Effector CD8-positive, alpha-beta T cell (primary cell): ENCODE measurements at regions not wholly inside any gene's neighbourhood (a gene's known extent, or its start where the extent isn't known, plus 50 kb on each side); places are given as distances from the start of the nearest gene placed in this dataset.
"Not testable (repeated sequence)": the region's sequence is repeated elsewhere in the genome, so short reads cannot be mapped to it uniquely, and the experiment has no call there.

Source experiments
- DNase-seq: peaks from one replicate; lab custom pipeline; 2025; lab: John Stamatoyannopoulos, UW

DNA sequence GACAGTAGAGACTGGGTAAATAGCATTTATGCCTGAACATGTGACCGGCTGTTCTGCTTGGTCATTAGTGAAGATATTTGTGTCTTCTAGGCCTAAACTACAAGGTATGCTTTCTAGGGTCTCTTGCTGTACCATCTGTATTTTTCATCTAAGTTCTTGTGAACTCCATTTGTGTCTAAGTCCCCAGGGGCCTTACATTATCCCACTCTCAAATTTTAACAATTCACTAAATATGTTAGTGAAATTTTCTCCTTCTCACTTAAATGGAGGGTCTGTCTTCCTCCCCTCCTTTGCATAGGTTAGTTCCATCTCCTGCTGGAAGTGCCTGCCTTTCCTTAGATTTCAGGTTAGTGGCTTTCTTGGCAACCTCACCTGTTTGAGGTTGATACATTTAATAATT is 382.6 kb downstream of the RAD51AP2 start:
- DNase-seq, result no peak

DNA sequence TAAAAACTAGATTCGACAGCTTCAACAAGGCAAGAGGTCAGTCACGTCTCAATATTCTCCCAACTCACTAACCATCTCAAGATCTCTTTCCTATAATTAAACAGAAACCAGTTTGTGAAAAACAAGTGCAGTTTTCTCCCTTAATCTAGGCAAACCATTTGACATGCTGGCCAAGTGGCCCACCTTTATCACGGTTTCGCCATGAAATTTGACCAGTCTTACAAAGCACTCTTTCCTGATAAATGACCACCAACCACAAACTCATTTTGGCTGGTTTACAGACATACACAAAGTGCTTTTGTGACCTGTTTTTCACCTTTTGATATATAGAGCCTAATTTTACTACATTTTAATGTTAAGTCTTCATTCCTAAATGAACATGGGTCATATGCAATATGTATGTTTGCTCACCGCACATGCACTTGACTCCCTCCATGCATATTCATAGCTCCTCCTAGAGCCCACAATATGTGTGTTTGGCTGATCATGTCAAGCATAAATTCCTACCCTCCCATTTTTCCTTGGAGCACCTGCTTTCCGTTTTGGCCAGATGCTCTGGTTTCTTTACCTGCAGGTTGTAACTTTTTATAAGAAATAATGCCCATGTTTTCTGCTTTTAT is 385.1 kb downstream of the RAD51AP2 start:
- DNase-seq, result no peak

DNA sequence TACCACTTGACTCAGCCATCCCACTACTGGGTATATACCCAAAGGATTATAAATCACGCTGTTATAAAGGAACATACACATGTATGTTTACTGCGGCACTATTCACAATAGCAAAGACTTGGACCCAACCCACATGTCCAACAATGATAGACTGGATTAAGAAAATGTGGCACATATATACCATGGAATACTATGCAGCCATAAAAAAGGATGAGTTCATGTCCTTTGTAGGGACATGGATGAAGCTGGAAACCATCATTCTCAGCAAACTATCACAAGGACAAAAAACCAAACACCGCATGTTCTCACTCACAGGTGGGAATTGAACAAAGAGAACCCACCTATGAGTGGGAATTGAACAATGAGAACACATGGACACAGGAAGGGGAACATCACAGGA is 387.6 kb downstream of the RAD51AP2 start:
- not testable (repeated sequence) for DNase-seq

DNA sequence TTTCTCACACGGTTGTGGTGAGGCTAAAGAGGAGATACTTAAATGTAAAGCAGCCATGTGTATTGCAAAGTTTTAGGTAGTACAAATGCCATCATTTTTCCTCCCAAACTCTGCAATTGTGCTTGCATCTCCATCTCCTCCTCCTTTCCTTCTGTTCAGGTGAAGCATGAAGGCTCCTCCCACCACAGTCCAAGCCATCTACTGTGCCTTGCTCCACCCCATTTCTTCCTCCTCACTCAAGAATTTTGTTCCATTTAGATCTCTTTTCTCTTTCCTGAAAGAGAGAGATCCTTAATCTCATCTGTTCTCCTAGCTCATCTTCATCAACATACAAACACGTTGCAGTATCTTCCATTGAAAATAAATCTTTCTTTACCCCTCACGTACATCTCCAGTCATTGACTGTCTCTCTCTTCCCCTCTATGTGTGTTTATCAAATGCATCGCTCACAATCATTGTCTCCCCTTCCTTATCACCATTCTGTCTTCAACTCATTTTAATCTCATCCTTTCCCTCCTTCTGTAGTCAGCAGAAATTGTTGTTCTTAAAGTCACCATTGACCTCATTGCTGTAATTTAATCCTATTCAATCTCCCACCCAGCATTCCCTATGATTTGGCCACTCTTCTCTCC is 392.1 kb downstream of the RAD51AP2 start:
- DNase-seq, result no peak

DNA sequence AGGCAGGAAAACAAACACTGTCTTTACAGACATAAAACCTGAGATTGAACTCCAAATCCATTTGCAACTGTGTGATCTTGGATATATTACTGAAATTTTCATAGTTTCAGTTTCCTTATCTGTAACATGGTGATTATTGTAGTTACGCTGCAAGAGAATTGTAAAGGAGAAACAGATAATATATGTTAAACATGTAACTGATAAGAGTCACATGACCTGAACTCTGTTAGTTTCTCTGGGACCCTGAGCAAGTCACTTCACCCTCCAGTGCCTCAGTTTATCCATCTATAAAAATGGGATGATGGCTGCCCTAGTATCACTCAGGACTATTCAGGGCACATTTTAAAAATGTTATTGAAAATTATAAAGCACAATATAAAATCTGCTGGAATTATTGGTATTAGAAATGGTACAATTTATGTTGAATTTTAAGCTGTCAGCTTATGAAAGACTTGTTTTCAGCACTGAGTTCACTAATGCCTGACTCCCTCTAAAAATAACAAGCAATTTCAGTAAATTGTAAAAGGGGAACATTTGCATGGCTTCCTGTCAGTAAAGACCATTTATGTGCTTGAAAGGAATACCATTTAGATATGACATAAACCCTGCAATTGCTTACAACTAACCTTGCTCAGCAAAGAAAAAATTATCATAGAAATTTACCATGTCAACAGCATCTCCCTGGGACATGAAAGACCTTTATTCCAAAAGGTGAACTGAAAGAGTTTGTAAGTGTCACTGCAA is 393.5 kb downstream of the RAD51AP2 start:
- DNase-seq, result no peak

DNA sequence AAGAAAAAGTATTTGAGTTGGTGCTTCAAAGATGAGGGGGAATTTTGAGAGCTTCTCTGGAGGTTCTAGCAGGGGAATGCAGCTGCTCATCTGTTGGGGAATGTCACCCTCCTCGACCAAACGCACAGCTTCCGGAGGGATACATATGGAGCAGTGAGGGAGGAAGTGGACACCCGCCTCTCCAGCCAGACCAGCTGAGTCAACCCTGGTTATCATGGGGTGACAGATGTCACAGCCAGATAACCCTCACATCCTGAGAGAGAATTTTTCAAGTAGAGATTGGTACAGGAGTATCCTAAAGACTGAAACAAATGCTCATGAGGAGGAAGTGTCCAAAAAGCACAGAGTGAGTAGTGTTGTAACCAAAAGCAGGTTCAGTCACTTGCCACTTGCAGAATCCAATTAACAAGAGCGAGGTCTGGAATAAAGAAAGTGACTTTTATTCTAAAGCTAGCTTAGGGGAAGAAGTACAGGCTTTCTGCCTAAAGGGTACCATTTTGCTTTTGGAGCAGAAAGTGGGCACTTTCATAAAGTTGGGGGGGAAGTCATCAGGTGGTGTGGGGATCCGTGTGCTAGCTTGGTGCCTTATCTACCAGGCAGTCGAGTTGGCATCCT is 395.2 kb downstream of the RAD51AP2 start:
- no peak for DNase-seq

DNA sequence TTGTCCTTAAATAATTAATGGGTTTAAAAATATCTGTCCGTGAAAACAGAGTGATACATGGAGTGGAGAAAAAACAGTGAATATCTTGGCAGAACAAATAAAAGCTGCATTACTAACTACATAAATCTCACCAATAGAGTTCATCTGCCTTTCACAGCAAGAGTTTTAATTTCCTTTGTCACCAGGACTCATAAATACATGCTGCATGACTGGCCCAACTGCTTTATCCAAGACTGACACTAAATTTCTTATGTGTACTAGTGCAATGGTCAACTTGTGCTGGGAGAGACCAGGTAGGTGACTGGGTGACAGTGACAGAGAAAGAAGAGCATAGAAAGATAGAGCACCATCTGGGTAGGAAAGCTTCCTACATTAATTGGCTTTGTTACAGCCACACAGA is 402.8 kb downstream of the RAD51AP2 start:
- DNase-seq, result no peak

DNA sequence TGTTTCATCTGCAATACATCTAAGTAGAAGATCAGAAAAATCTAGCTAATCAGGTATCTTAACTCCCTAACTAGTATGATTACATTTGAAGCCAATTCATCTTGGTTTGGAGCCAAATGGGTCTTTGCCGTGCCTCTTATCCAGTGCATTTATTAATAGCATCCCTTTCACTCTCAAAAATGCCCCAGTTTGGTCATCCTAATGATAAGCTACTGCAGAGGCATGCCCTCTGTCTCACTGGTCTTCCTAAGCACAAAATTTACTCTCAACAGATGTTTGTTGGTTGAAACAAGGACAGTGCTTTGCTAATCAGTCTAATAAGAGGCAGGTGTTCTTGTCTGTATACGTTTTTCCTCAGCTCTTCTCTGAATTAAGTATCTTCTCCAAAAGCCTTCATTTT is 403.2 kb downstream of the RAD51AP2 start:
- DNase-seq, result no peak

DNA sequence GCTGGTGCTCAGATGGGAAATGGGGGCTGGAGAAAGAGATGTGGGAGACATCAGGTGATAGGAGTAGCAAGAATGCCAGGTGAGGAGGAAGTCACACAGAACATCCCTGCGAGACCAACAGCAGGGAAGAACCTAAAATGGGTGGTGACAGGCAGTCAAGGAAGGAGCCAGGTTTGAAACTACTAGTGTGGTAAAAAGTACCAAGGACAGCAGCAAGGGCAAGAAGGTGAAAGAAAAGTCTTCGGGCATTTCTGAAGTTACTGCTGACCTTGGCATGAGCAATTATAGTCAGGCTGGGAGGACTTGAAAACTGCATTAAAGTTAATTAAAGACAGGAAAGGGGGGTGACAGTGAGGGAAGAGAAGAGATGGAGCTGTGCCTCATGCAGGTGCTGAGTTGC is 410.4 kb downstream of the RAD51AP2 start:
- no peak for DNase-seq

DNA sequence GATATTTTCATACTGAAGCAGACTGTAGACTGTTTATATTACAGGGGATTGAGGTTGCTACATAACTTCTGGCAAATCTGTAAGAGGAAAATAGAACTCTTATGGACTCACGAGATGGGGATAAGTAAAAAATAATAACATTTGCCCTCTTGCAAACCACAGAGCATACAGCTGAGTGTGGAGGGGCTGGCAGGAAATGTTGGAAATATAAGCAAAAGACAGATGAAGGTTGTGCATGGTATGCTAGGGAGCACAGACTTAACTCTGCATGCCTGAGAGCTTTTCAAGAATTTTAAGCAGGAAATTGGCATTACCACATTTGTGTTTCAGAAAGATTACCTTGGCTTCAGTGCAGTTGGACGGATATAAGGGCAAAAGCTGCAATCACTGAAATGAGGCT is 411.1 kb downstream of the RAD51AP2 start:
- DNase-seq, result no peak

DNA sequence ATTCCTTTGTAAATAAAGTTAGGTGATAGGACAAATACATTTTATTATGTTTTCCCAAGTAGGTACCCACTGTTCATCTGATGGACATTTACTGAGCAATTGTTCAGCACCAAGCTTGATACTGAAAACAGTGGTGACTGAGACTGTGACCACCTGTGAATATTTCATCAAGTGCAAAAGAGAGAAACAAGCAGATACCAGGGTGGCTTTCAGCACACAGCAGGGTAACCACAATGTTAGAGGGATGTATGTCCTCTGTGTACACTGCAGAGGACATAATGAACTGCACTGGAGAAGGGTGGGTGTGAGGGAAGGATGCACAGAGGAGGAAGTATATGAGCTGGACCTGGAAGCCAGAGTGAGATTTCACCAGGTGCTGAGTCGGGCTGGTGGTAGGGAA is 411.8 kb downstream of the RAD51AP2 start:
- DNase-seq, result no peak

DNA sequence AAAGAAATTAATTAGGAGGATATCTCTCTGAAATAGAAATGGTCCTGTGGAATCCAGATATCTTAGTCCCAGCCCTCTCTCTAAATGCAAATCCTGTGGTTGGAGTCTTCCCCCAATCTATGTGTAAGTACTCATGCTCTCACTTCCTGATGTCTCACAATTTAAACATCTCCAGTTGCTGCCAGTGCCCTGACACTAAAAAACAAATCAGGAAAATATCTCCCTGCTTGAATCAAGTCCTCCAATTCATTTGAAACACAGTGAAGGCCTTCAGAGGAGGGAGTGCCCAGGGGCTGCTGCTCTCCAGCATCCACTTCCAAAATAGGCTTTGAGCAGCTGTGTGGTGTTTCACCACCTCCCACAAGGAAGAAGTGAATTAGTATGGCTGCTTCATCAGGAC is 413.8 kb downstream of the RAD51AP2 start:
- no peak for DNase-seq

DNA sequence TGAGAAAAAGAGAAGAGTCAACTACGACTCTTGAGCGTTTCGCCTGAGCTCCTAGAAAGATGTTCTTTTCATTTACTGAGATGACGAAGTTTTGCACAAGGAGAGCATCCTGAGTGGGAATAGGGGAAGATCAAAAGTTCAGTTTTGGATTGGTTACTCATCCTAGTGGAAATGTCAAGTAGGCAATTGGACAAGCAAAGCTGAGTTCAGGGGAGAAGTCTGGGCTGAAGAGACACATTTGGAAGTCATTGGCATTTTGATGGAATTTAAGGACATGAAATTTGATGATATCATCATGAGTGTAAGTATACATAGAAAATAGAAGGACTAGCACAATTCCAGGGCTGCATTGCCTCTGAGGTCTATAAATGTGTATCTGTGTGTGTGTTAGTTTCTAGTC is 416.6 kb downstream of the RAD51AP2 start:
- DNase-seq, result no peak

DNA sequence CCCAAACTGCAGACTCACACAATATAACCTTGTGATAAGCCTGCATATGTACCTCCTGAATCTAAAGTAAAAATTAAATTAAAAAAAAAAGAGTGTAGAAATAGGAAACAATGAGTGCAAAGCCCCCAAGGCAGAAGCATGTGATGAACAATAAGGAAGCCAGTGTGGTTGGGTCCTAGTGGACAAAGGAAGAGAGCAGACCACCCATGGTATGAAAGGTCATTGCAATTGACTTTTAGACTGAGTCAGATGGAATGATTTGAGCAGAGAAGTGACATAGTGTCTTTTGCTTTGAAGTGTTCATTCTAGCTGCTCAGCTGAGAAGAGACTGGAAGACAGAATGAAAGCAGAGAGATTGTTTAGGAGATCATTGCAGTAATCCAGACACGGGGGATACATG is 417.1 kb downstream of the RAD51AP2 start:
- DNase-seq, result no peak

DNA sequence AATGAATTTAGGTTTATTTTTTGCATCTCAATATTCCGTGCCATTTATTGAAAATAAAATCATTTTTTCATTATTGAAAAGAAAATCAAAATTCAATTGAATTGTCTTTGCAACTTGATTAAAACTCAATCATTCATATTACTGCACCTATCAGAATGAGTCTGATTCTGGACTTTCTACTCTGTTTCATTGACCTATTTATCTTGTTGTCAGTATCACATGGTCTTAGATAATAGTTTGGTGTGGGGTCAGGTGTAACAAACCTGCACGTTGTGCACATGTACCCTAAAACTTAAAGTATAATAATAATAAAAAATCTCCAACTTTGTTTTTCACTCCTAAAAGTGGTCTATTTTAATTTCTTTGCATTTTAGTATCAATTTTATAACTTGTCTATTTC is 422.9 kb downstream of the RAD51AP2 start:
- DNase-seq, result no peak

DNA sequence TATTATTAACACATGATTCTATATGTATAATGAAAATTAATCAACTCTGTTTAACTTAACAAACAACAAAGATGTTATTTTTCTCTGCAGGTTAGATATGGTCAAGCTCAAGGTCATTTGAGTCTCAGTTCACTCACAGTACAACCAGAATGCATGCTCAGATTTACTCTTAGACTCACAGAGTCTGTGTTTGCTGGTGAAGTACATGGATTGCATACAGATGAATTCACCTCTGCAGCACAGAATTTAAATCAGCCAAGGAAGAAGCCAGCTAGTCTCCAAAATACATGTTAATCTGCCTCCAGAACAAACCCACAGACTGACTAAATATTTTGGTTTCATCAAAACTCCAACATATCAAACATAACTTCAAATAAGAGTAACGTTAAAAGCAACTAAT is 424.5 kb downstream of the RAD51AP2 start:
- no peak for DNase-seq

DNA sequence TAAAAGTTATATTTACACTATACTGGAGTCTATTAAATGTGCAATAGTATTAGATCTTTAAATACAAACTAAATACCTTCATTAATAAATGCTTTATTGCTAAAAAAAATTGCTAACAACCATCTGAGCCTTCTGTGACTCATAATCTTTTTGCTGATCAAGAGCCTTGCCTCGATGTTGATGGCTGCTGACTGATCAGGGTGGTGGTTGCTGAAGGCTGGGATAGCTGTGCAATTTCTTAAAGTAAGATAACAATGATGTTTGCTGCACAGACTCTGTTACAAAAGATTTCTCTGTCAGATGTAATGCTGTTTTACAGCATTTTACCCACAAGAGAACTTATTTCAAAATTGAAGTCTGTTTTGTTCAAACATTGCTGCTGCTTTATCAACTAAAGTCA is 421.4 kb upstream of the CYRIA start:
- no peak for DNase-seq

DNA sequence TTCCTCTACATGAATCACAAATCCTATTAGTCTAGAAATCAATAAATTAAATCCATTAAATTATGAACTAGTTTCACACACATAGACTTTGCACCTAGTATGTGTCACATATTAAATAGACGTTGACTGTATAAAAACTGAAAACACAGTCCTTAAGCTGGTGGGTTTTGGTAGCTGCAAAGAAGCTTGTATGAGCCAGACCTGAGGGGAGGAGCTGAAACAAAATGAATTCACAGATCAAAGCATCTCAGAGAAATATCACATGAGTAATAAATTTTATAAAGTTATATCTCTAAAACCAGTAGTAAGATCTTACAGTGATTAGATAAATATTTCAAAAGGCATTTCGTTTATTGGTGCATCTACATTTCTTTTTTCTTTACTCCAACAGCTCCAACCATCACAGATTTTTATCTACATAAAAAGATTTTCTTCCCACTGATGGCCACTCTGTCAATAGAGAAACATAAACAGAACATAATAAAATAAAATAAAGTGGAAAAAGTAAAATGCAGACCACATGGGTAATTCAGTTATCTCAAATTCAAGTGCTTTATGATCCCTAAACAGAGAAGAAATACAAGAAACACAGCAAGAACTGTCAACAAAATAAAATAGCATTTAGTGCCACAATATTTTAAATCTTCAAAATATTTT is 420.0 kb upstream of the CYRIA start:
- DNase-seq, result no peak

DNA sequence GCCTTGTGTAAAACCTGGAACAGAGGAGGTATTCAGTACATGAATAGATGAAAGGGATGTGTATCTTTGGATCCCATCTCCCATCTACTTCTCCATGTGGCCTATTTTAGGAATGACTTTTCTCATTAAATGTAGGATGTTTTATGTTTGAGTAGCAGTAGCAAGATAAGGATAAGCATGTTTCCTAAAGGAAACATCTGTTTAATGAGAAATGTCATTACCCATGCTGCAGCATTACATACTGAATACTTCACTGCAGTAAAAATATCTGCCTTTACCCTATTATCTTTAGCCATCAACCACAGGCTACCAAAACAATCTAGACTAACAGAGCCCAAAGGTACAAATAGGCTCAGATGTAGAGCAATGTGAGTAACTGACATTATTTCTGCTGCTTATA is 419.2 kb upstream of the CYRIA start:
- no peak for DNase-seq

DNA sequence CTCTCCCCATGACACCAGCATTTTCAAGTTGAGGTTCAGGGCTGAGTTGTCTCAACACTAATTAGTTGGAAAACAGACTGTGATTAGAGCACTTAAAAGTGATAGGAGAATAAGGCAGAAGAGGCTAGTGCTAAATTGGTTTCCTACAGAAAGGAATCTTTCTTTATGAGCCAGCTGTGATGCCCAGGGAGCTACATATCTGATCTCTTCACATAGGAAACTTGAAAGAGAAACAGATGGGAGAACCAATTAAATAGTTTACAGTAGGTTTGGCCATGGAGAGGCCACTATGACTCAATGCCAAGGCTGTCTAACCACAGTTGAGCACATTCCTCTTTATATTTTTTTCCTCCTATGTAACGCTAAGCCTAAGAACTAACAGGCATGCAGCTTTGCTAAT is 418.3 kb upstream of the CYRIA start:
- DNase-seq, result no peak

DNA sequence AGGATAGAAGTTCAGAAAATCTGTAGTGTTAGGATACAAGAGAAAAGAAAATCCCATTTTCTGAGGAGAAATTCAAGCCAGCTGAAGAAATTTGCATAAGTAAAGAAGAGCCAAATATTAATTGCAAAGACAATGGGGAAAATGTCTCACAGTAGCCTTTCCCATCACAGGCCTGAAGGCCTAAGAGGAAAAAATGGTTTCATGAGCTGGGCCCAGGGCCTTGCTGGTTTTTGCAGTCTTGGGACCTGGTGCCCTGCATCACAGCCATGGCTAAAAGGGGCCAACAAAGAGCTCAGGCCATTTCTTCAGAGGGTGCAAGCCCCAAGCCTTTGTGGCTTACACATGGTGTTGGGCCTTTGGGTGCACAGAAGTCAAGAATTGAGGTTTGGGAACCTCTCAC is 413.6 kb upstream of the CYRIA start:
- DNase-seq, result no peak

DNA sequence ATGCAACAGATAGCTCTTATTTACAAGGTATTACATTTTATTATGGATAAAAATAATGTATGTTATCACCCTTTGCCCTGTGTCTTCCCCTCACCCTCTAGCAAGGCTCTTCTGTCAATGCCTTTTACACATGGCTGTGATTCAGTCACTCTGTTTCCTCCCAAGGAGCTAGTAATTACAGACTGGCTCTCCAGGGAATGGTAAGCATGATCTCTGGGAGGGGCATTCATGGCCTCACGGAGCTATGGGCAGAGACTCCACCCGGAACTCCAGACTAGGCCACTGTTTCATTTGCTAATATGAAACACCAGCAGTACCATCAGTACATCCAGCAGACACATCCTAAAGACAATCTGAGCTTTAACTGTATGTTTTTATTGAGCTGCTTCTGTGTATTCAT is 410.9 kb upstream of the CYRIA start:
- DNase-seq, result no peak

DNA sequence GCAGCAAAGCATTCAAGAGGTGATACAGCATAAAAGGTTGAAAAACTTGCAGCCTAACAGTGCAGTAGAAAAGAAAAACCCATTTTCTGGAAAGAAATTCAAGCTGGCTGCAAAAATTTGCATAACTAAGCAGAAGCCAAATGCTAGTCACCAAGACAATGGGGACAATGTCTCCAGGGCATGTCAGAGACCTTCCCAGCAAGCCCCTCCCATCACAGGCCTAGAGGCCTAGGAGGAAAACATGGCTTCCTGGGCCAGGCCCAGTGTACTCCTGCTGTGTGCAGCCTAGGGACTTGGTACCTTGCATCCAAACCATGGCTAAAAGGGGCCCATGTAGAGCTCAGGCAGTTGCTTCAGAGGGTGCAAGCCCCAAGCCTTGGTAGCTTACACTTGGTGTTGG is 405.1 kb upstream of the CYRIA start:
- DNase-seq, result no peak
